Endothelial cell of umbilical vein (primary cell): ENCODE measurements at regions not wholly inside any gene's neighbourhood (a gene's known extent, or its start where the extent isn't known, plus 50 kb on each side); places are given as distances from the start of the nearest gene placed in this dataset.

Experiments
- BruUV-seq: library from RNA; stranded (reverse); fragments of 400-500 nt; replicated peaks from 2 replicates; lab custom pipeline; 2021; lab: Mats Ljungman, UMichigan
- CTCF ChIA-PET: fragments of 300-600, 350-600 bp; sonication (Branson Sonifier 250); formaldehyde crosslinking; loops from one replicate; lab custom pipeline; 2021; ENCODE audit warnings: antibody characterized with exemption, inconsistent platforms; lab: Charles Lee
- POLR2A ChIA-PET: fragments of 300-600, 350-600 bp; sonication (Branson Sonifier 250); formaldehyde crosslinking; loops from one replicate; lab custom pipeline; 2021; ENCODE audit warnings: antibody characterized with exemption, inconsistent platforms; lab: Charles Lee
- DNase-seq: peaks from one replicate; pipeline ENCODE4 v3.0.0-alpha.2; 2011; ENCODE audit warnings: low read depth, low spot score
- FAIRE-seq: peaks from 2 replicates; lab custom pipeline; 2011; peaks lifted over from hg19 to GRCh38; lab: Jason Lieb, UNC
- H2AFZ ChIP-seq: 2 replicates; pipeline ENCODE4 v1.6.0; 2012; ENCODE audit warnings: low read depth, low read length, control low read depth, inconsistent platforms
- H3K27ac ChIP-seq: 2 replicates; pipeline ENCODE4 v1.5.1; 2011; ENCODE audit warnings: low read depth, mild to moderate bottlenecking, control low read depth, low read length, moderate library complexity; ENCODE audit not compliant: insufficient read depth
- H3K27me3 ChIP-seq, 2 experiments: 2 replicates each; pipeline versions ENCODE4 v1.6.0 to v1.6.1; 2011; ENCODE audit warnings: low read length in 2 of 2, mixed read lengths in 1 of 2; ENCODE audit not compliant: control insufficient read depth in 2 of 2, insufficient read depth in 2 of 2
- H3K36me3 ChIP-seq, 2 experiments: 2 replicates in 1 of 2; 3 replicates in 1 of 2; pipeline ENCODE4 v1.5.1; 2011; ENCODE audit warnings: low read length in 2 of 2, mild to moderate bottlenecking in 1 of 2, moderate library complexity in 1 of 2; ENCODE audit not compliant: control insufficient read depth in 2 of 2, insufficient read depth in 2 of 2; ENCODE audit errors: extremely low read depth in 1 of 2
- H3K4me1 ChIP-seq: 3 replicates; pipeline ENCODE4 v1.5.1; 2011; ENCODE audit warnings: mild to moderate bottlenecking, low read length; ENCODE audit not compliant: control insufficient read depth, insufficient read depth; ENCODE audit errors: extremely low read depth
- H3K4me2 ChIP-seq: 2 replicates; pipeline ENCODE4 v1.6.1; 2011; ENCODE audit warnings: low read length, control low read depth, mixed read lengths; ENCODE audit not compliant: insufficient read depth
- H3K4me3 ChIP-seq, 3 experiments: fragments of 200-600 bp in 1 of 3; sonication (generic), shearing (Covaris generic) in 1 of 3; replicated peaks in 1 of 3; 2 replicates each; pipeline ENCODE4 v1.5.1; 2011 to 2016; ENCODE audit warnings: control low read depth in 3 of 3, low read length in 3 of 3, mild to moderate bottlenecking in 2 of 3, inconsistent platforms in 1 of 3, low read depth in 1 of 3, moderate library complexity in 1 of 3; ENCODE audit not compliant: insufficient read depth in 1 of 3
- H3K79me2 ChIP-seq: 2 replicates; pipeline ENCODE4 v1.6.0; 2012; ENCODE audit warnings: low read length, inconsistent platforms; ENCODE audit not compliant: control insufficient read depth, insufficient read depth
- H3K9ac ChIP-seq: replicated peaks from 2 replicates; pipeline ENCODE3; 2011; ENCODE audit warnings: low read length, control low read depth; ENCODE audit not compliant: insufficient read depth; ENCODE audit errors: extremely low read depth
- H3K9me1 ChIP-seq: replicated peaks from 3 replicates; pipeline ENCODE4 v1.6.0; 2011; ENCODE audit warnings: mild to moderate bottlenecking, low read length; ENCODE audit not compliant: control insufficient read depth, insufficient read depth; ENCODE audit errors: extremely low read depth
- H3K9me3 ChIP-seq: replicated peaks from 2 replicates; pipeline ENCODE4 v1.5.1; 2012; ENCODE audit warnings: low read length, inconsistent platforms; ENCODE audit not compliant: control insufficient read depth, insufficient read depth
- H4K20me1 ChIP-seq: replicated peaks from 2 replicates; pipeline ENCODE3; 2011; ENCODE audit warnings: mild to moderate bottlenecking, low read length; ENCODE audit not compliant: control insufficient read depth, insufficient read depth; ENCODE audit errors: extremely low read depth
- CTCF ChIP-seq, 2 donors: IDR thresholded peaks; 1 replicate in 1 of 2; 2 replicates in 1 of 2; pipeline ENCODE4 v1.5.1; 2011; ENCODE audit warnings: low read length in 2 of 2, mild to moderate bottlenecking in 2 of 2, moderate library complexity in 2 of 2, control low read depth in 1 of 2, inconsistent platforms in 1 of 2, low read depth in 1 of 2; ENCODE audit not compliant: insufficient read depth in 1 of 2; ENCODE audit errors: extremely low read depth in 1 of 2
- EZH2 ChIP-seq: IDR thresholded peaks from 2 replicates; pipeline ENCODE4 v1.6.1; 2012; ENCODE audit warnings: borderline replicate concordance, low read depth, mild to moderate bottlenecking, moderate library complexity, low read length, inconsistent platforms; ENCODE audit not compliant: severe bottlenecking
- GATA2 ChIP-seq: IDR thresholded peaks from 2 replicates; pipeline ENCODE4 v1.7.0; 2011; ENCODE audit warnings: low read depth, mild to moderate bottlenecking, moderate library complexity, mixed read lengths, low read length; ENCODE audit not compliant: insufficient read length, insufficient read depth
- JUN ChIP-seq: IDR thresholded peaks from 2 replicates; pipeline ENCODE4 v1.6.1; 2011; ENCODE audit warnings: borderline replicate concordance, low read depth; ENCODE audit not compliant: insufficient read length, insufficient read depth
- MYC ChIP-seq: IDR thresholded peaks from one replicate; pipeline ENCODE4 v1.6.1; 2011; ENCODE audit warnings: mild to moderate bottlenecking, low read depth, low read length
- POLR2A ChIP-seq: IDR thresholded peaks from 2 replicates; pipeline ENCODE4 v1.6.1; 2012; ENCODE audit warnings: low read depth, mild to moderate bottlenecking, control low read depth, low read length
- POLR2AphosphoS5 ChIP-seq: IDR thresholded peaks from 2 replicates; pipeline ENCODE4 v1.6.1; 2012; ENCODE audit warnings: low read depth, mild to moderate bottlenecking, control low read depth, low read length, moderate library complexity; ENCODE audit not compliant: insufficient read depth
- dilution Hi-C: fragments of 300-500 bp; cut with MboI; formaldehyde crosslinking; loops from one replicate; pipeline ENCODE4 v1.15.0; 2019; ENCODE audit warnings: low sequenced_read_pairs; ENCODE audit not compliant: extremely low pct_ligation_motif_present
- intact Hi-C: fragments of 100-400 bp; cut with micrococcal nuclease; formaldehyde crosslinking; loops from one replicate; pipeline ENCODE4 v1.10.0; 2022

GRCh38 chr14:49173765-49174373 is 412.3 kb downstream of the RPS29 start:
- Histone ChIP-seq H4K20me1 (no peaks in the 10 kb centered on the region), H3K27ac (no peak overlapping the region), H3K36me3 (no peaks in the 10 kb centered on the region), H3K9me3 (no peaks in the 10 kb centered on the region), H3K79me2 (no peaks in the 10 kb centered on the region), H3K4me3 (no peak overlapping the region), H3K4me2 (no peak overlapping the region), H3K27me3 (no peaks in the 10 kb centered on the region), H2AFZ (no peak overlapping the region), H3K4me1 (no peaks in the 10 kb centered on the region), H3K9ac (no peak overlapping the region), H3K9me1 (no peaks in the 10 kb centered on the region)
- dilution Hi-C loops (no loop called here), intact Hi-C loops (no loop called here)
- TF ChIP-seq CTCF (IDR thresholded peaks at IDR 0.05; ENCODE audit: extremely low read depth in 1 of 2, insufficient read depth in 1 of 2, low read depth in 1 of 2, low read length in 2 of 2) (peak; percentile 42 to 59), POLR2AphosphoS5 (no peak), POLR2A (no peak)
- peak; percentile 55 for DNase-seq
- ChIA-PET POLR2A (no interaction called here), CTCF (interaction anchor here (0.7 to 1.1 kb wide), 2 partner anchors 14 to 1256 kb away, joined by 3 to 4 read pairs; no protein-coding TSS in a partner anchor)
- peak; percentile 83 for FAIRE-seq
- BruUV-seq = no TSS peak

- no peak overlapping the region for H3K27ac ChIP-seq
- no peaks in the 10 kb centered on the region for H3K9me3 ChIP-seq
- no peaks in the 10 kb centered on the region for H3K4me1 ChIP-seq
- no peaks in the 10 kb centered on the region for H3K79me2 ChIP-seq
- H3K4me2 ChIP-seq = no peak overlapping the region
- FAIRE-seq = no peak
- H3K36me3 ChIP-seq = no peaks in the 10 kb centered on the region
- no peak overlapping the region for H3K4me3 ChIP-seq
- TF ChIP-seq JUN (no peak), GATA2 (no peak), CTCF (IDR thresholded peaks at IDR 0.05; ENCODE audit: extremely low read depth in 1 of 2, insufficient read depth in 1 of 2, low read depth in 1 of 2, low read length in 2 of 2) (no peak), POLR2A (no peak), MYC (no peak), POLR2AphosphoS5 (no peak), EZH2 (no peak)
- no TSS peak for BruUV-seq
- H3K9ac ChIP-seq = no peak overlapping the region
- H3K27me3 ChIP-seq = no peaks in the 10 kb centered on the region
- intact Hi-C loops = no loop called here
- DNase-seq = no peak
- CTCF ChIA-PET = no interaction called here
- dilution Hi-C loops = no loop called here
- POLR2A ChIA-PET = no interaction called here
- H3K9me1 ChIP-seq = no peaks in the 10 kb centered on the region
- no peaks in the 10 kb centered on the region for H4K20me1 ChIP-seq
- no peak overlapping the region for H2AFZ ChIP-seq
Observed at GRCh38 chr14:49164074-49164473, 422.1 kb downstream of the RPS29 start.
